Right lobe of liver (tissue), 4 donors: ENCODE measurements at regions not wholly inside any gene's neighbourhood (a gene's known extent, or its start where the extent isn't known, plus 50 kb on each side); places are given as distances from the start of the nearest gene placed in this dataset.

ENCODE experiments used
- CTCF ChIP-seq, 4 donors: fragments of 200-600 bp in 3 of 4; fragments of 450-650 bp in 1 of 4; IDR thresholded peaks; one replicate each; pipeline versions ENCODE4 v1.5.1 to v1.8.0; 2016 to 2022; ENCODE audit warnings: antibody characterized with exemption in 4 of 4, mild to moderate bottlenecking in 2 of 4
- POLR2A ChIP-seq: fragments of 450-650 bp; IDR thresholded peaks from one replicate; pipeline ENCODE4 v1.6.1; 2017; ENCODE audit warnings: antibody characterized with exemption, mild to moderate bottlenecking
- donor health status: DM: no; HTN: no; CAD: no.
- donor health status: DM: no; HTN: no; CAD: no.
- donor health status: DM: no; HTN: yes; CAD: no.

GRCh38 chr2:150296770-150297546 is 190.5 kb downstream of the RND3 start:
- TF ChIP-seq CTCF (IDR thresholded peaks at IDR 0.05) (no peak), POLR2A (no peak)
